ENCODE measurements at regions not wholly inside any gene's neighbourhood (a gene's known extent, or its start where the extent isn't known, plus 50 kb on each side); places are given as distances from the start of the nearest gene placed in this dataset.

DNA sequence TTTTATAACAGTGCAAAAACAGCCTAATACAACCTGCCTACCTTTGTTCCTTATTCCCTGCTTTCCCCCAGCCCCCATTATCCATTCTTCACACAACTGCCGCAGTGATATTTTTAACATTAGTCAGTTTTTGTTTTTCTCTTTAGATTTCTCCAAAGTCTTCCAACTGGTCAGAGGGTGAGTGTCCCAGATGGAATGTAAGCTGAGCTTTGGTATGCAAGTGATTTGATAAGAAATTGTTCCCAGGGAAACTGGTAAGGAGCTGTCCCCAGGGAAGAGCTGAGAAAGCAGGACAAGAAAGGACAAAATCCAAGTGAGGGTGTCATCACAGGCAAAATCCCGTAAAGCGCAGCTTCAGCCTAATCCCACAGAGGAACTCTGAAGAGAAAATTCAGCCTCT lies 475.5 kb upstream of the ADGRL3 start:
- TF ChIP-seq, protein P1, sequence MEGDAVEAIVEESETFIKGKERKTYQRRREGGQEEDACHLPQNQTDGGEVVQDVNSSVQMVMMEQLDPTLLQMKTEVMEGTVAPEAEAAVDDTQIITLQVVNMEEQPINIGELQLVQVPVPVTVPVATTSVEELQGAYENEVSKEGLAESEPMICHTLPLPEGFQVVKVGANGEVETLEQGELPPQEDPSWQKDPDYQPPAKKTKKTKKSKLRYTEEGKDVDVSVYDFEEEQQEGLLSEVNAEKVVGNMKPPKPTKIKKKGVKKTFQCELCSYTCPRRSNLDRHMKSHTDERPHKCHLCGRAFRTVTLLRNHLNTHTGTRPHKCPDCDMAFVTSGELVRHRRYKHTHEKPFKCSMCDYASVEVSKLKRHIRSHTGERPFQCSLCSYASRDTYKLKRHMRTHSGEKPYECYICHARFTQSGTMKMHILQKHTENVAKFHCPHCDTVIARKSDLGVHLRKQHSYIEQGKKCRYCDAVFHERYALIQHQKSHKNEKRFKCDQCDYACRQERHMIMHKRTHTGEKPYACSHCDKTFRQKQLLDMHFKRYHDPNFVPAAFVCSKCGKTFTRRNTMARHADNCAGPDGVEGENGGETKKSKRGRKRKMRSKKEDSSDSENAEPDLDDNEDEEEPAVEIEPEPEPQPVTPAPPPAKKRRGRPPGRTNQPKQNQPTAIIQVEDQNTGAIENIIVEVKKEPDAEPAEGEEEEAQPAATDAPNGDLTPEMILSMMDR (IDR thresholded peaks at IDR 0.05), result no peak
- no peak for TF ChIP-seq POLR2A (IDR thresholded peaks at IDR 0.05)

Data from right lobe of liver (tissue), 4 donors.